Testis (tissue), 2 donors: ENCODE measurements at regions not wholly inside any gene's neighbourhood (a gene's known extent, or its start where the extent isn't known, plus 50 kb on each side); places are given as distances from the start of the nearest gene placed in this dataset.

ENCODE experiments used
- DNase-seq: peaks from one replicate; pipeline ENCODE4 v3.0.0-alpha.2; 2019
- H3K27ac ChIP-seq, 2 donors: fragments of 200-600 bp; sonication (generic); one replicate each; pipeline ENCODE4 v1.5.1; 2019
- H3K27me3 ChIP-seq: fragments of 200-600 bp; sonication (generic); one replicate; pipeline ENCODE4 v1.5.1; 2019
- H3K36me3 ChIP-seq: fragments of 200-600 bp; sonication (generic); one replicate; pipeline ENCODE4 v1.5.1; 2017; ENCODE audit warnings: low read depth; ENCODE audit errors: missing control alignments
- H3K4me1 ChIP-seq: fragments of 200-600 bp; sonication (generic); one replicate; pipeline ENCODE4 v1.5.1; 2019
- H3K4me3 ChIP-seq, 2 donors: fragments of 200-600 bp; sonication (generic); one replicate each; pipeline ENCODE4 v1.5.1; 2017 to 2019
- H3K9me3 ChIP-seq: fragments of 200-600 bp; sonication (generic); one replicate; pipeline ENCODE4 v1.5.1; 2017
- CTCF ChIP-seq, 3 experiments: fragments of 450-650 bp in 2 of 3; fragments of 200-600 bp in 1 of 3; sonication (generic) in 1 of 3; IDR thresholded peaks; one replicate each; pipeline ENCODE4 v1.5.1; 2016 to 2019; ENCODE audit warnings: antibody characterized with exemption in 3 of 3, mild to moderate bottlenecking in 2 of 3, moderate library complexity in 1 of 3
- POLR2A ChIP-seq: fragments of 450-650 bp; IDR thresholded peaks from one replicate; pipeline ENCODE4 v1.6.1; 2017; ENCODE audit warnings: antibody characterized with exemption, mild to moderate bottlenecking, moderate library complexity
- WGBS, 2 donors: methylation state at CpG; one replicate each; pipeline ENCODE4 v1.1.5; 2018; 5-methylcytosine and 5-hydroxymethylcytosine counted together
- intact Hi-C: fragments of 100-400 bp; cut with DNase I; formaldehyde crosslinking; loops from one replicate; pipeline ENCODE4 v1.15.1; 2023; ENCODE audit warnings: low total_unique reads

- intact Hi-C loops = no loop called here
- TF ChIP-seq CTCF (IDR thresholded peaks at IDR 0.05) (no peak), POLR2A (no peak)
- no peaks in the 10 kb centered on the region for H3K27me3 ChIP-seq
- H3K9me3 ChIP-seq = no peaks in the 10 kb centered on the region
- H3K27ac ChIP-seq = no peak overlapping the region
- DNase-seq = no peak
- H3K36me3 ChIP-seq = no peaks in the 10 kb centered on the region
- H3K4me3 ChIP-seq = no peak overlapping the region
- 56 to 57% methylated on average over 6 of the region's 6 CpGs for WGBS, 2 donors
- no peaks in the 10 kb centered on the region for H3K4me1 ChIP-seq
These were observed 395.4 kb downstream of the EPHA4 start for GRCh38 chr2:221176667-221177066.

DNA sequence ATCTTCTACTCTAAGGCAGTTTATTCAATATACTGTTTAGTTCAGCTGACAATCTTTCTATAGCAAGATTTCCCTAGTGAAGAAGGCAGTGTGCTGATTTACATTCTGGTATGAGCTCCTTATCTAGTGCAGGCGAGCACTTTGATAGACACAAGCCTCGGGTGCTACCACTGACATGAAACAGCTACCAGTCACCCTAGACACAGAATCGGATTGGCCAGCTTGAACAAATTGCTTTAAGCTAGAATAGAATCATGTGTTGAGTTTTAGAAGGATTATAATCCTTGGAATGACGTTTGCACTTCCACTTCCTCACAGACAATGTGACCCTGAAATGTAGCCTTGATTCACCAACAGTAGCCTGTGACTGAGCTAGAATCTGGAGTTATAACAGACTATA lies 394.0 kb downstream of the EPHA4 start:
- no peaks in the 10 kb centered on the region for H3K27me3 ChIP-seq
- no peak overlapping the region for H3K4me3 ChIP-seq
- H3K4me1 ChIP-seq = no peaks in the 10 kb centered on the region
- WGBS, 2 donors = 40 to 59% methylated on average over 4 of the region's 4 CpGs
- no peak overlapping the region for H3K27ac ChIP-seq
- H3K36me3 ChIP-seq = no peaks in the 10 kb centered on the region
- H3K9me3 ChIP-seq = no peaks in the 10 kb centered on the region
- intact Hi-C loops = no loop called here
- DNase-seq = no peak
- TF ChIP-seq CTCF (IDR thresholded peaks at IDR 0.05) (no peak), POLR2A (no peak)

GRCh38 chr2:221186873-221187272 lies 385.2 kb downstream of the EPHA4 start:
- WGBS, 2 donors = 55 to 67% methylated on average over 3 of the region's 3 CpGs
- DNase-seq = no peak
- H3K9me3 ChIP-seq = no peaks in the 10 kb centered on the region
- no peaks in the 10 kb centered on the region for H3K27me3 ChIP-seq
- H3K27ac ChIP-seq = no peak overlapping the region
- no peaks in the 10 kb centered on the region for H3K36me3 ChIP-seq
- intact Hi-C loops = no loop called here
- no peak for TF ChIP-seq CTCF (IDR thresholded peaks at IDR 0.05)
- TF ChIP-seq POLR2A = no peak
- no peaks in the 10 kb centered on the region for H3K4me1 ChIP-seq
- no peak overlapping the region for H3K4me3 ChIP-seq

- no peak for TF ChIP-seq POLR2A
- no peak for TF ChIP-seq CTCF (IDR thresholded peaks at IDR 0.05)
- Histone ChIP-seq H3K4me1 (no peaks in the 10 kb centered on the region), H3K27ac (no peak overlapping the region), H3K9me3 (no peaks in the 10 kb centered on the region), H3K4me3 (no peak overlapping the region), H3K36me3 (no peaks in the 10 kb centered on the region), H3K27me3 (no peaks in the 10 kb centered on the region)
- no peak for DNase-seq
- WGBS, 2 donors = 51 to 60% methylated on average over 8 of the region's 8 CpGs
- intact Hi-C loops = no loop called here
These were observed 382.6 kb downstream of the EPHA4 start for GRCh38 chr2:221189431-221190067.

DNA sequence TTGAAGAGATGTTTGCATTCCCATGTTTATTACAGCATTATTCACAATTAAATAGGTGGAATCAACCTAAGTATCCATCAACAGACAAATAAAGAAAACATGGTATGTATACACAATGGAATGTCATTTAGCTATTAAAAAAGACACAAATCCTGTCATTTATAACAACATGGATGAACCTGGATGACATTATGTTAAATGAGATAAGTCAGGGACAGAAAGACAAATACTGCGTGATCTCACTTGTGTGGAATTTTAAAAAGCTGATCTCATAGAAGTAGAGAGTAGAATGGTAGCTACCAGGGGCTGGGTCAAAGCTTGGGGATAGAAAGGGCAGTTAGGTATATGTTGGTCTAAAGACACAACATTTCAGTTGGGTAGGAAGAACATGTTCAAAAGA lies 376.3 kb downstream of the EPHA4 start:
- DNase-seq = no peak
- WGBS, 2 donors = 90 to 95% methylated on average over 1 of the region's 1 CpG
- Histone ChIP-seq H3K27ac (no peak overlapping the region), H3K36me3 (no peaks in the 10 kb centered on the region), H3K9me3 (no peaks in the 10 kb centered on the region), H3K4me1 (no peaks in the 10 kb centered on the region), H3K4me3 (no peak overlapping the region), H3K27me3 (no peaks in the 10 kb centered on the region)
- no peak for TF ChIP-seq POLR2A
- no peak for TF ChIP-seq CTCF (IDR thresholded peaks at IDR 0.05)
- intact Hi-C loops = no loop called here
